HFF-Myc (cell line): ENCODE measurements at regions not wholly inside any gene's neighbourhood (a gene's known extent, or its start where the extent isn't known, plus 50 kb on each side); places are given as distances from the start of the nearest gene placed in this dataset.
"Not testable (repeated sequence)": the region's sequence is repeated elsewhere in the genome, so short reads cannot be mapped to it uniquely, and the experiment has no call there.

ENCODE experiments used
- DNase-seq: peaks from one replicate; pipeline ENCODE4 v3.0.0-alpha.2; 2011; ENCODE audit warnings: low read depth; ENCODE audit errors: extremely low read depth
- H3K4me3 ChIP-seq: replicated peaks from 2 replicates; pipeline ENCODE4 v1.5.1; 2011; ENCODE audit warnings: low read depth, mild to moderate bottlenecking, control low read depth, low read length
- CTCF ChIP-seq: IDR thresholded peaks from 2 replicates; pipeline ENCODE4 v1.5.1; 2012; ENCODE audit warnings: mild to moderate bottlenecking, low read depth, low read length, control low read depth; ENCODE audit errors: missing control alignments

- H3K4me3 ChIP-seq: no peak overlapping the region
- TF ChIP-seq CTCF: no peak
- DNase-seq: no peak
These were observed 917.0 kb downstream of the TYW1 start for GRCh38 chr7:67913604-67914003.

- not testable (repeated sequence) for H3K4me3 ChIP-seq, DNase-seq
These were observed 919.5 kb downstream of the TYW1 start for GRCh38 chr7:67916111-67916510.

GRCh38 chr7:67916571-67917436 is 920.2 kb downstream of the TYW1 start:
- DNase-seq: no peak
- H3K4me3 ChIP-seq: no peak overlapping the region
- TF ChIP-seq CTCF: no peak

GRCh38 chr7:67917437-67917755 is 920.8 kb downstream of the TYW1 start:
- no peak for DNase-seq
- TF ChIP-seq CTCF: no peak

GRCh38 chr7:67918158-67918557 is 921.5 kb downstream of the TYW1 start:
- no peak for DNase-seq
- H3K4me3 ChIP-seq: no peak overlapping the region
- TF ChIP-seq CTCF: no peak

More at GRCh38 chr7:67917437-67917755, 920.8 kb downstream of the TYW1 start:
- H3K4me3 ChIP-seq: no peak overlapping the region

GRCh38 chr7:67923286-67923685 is 926.7 kb downstream of the TYW1 start:
- H3K4me3 ChIP-seq: no peak overlapping the region
- DNase-seq: no peak
- TF ChIP-seq CTCF: no peak

- no peak for TF ChIP-seq CTCF
- no peak for DNase-seq
- H3K4me3 ChIP-seq: no peak overlapping the region
These were observed 931.5 kb downstream of the TYW1 start for GRCh38 chr7:67928141-67928540.

GRCh38 chr7:67936447-67936846 is 939.8 kb downstream of the TYW1 start:
- not testable (repeated sequence) for H3K4me3 ChIP-seq, DNase-seq
